Keratinocyte (primary cell): ENCODE measurements at regions not wholly inside any gene's neighbourhood (a gene's known extent, or its start where the extent isn't known, plus 50 kb on each side); places are given as distances from the start of the nearest gene placed in this dataset.

ENCODE experiments used
- DNase-seq: peaks from one replicate; pipeline ENCODE4 v3.0.0-alpha.2; 2011; ENCODE audit warnings: low read depth, missing footprints, low spot score
- FAIRE-seq: peaks from 2 replicates; lab custom pipeline; 2011; peaks lifted over from hg19 to GRCh38; lab: Jason Lieb, UNC
- H2AFZ ChIP-seq: 2 replicates; pipeline ENCODE4 v1.6.0; 2012; ENCODE audit warnings: low read length, control low read depth, inconsistent platforms; ENCODE audit not compliant: control insufficient read depth
- H3K27ac ChIP-seq: 2 replicates; pipeline ENCODE4 v1.5.1; 2011; ENCODE audit warnings: low read length; ENCODE audit not compliant: control insufficient read depth, insufficient read depth
- H3K27me3 ChIP-seq: 3 replicates; pipeline ENCODE4 v1.6.0; 2011; ENCODE audit warnings: low read length; ENCODE audit not compliant: control insufficient read depth, insufficient read depth; ENCODE audit errors: extremely low read depth
- H3K36me3 ChIP-seq, 2 experiments: 2 replicates in 1 of 2; 3 replicates in 1 of 2; pipeline ENCODE4 v1.5.1; 2011; ENCODE audit warnings: low read length in 2 of 2, mild to moderate bottlenecking in 1 of 2; ENCODE audit not compliant: control insufficient read depth in 2 of 2, insufficient read depth in 2 of 2; ENCODE audit errors: extremely low read depth in 1 of 2
- H3K4me1 ChIP-seq: 3 replicates; pipeline ENCODE4 v1.5.1; 2011; ENCODE audit warnings: low read length; ENCODE audit not compliant: control insufficient read depth, insufficient read depth; ENCODE audit errors: extremely low read depth
- H3K4me2 ChIP-seq: 3 replicates; pipeline ENCODE4 v1.6.0; 2011; ENCODE audit warnings: low read depth, low read length; ENCODE audit not compliant: control insufficient read depth, insufficient read depth; ENCODE audit errors: extremely low read depth
- H3K4me3 ChIP-seq, 3 experiments: fragments of 200-600 bp in 1 of 3; sonication (generic) in 1 of 3; 2 replicates in 2 of 3; 3 replicates in 1 of 3; pipeline ENCODE4 v1.5.1; 2011 to 2016; ENCODE audit warnings: low read length in 3 of 3, mild to moderate bottlenecking in 3 of 3, control low read depth in 2 of 3, inconsistent platforms in 1 of 3, low read depth in 1 of 3, mixed read lengths in 1 of 3, mixed run types in 1 of 3, moderate library complexity in 1 of 3; ENCODE audit not compliant: control insufficient read depth in 2 of 3, insufficient read depth in 2 of 3; ENCODE audit errors: extremely low read depth in 1 of 3
- H3K79me2 ChIP-seq: 2 replicates; pipeline ENCODE4 v1.6.0; 2012; ENCODE audit warnings: low read length; ENCODE audit not compliant: control insufficient read depth, insufficient read depth
- H3K9ac ChIP-seq: 3 replicates; pipeline ENCODE4 v1.6.0; 2011; ENCODE audit warnings: low read length; ENCODE audit not compliant: control insufficient read depth, insufficient read depth; ENCODE audit errors: extremely low read depth
- H3K9me1 ChIP-seq: 3 replicates; pipeline ENCODE4 v1.6.0; 2011; ENCODE audit warnings: low read length; ENCODE audit not compliant: control insufficient read depth, insufficient read depth; ENCODE audit errors: extremely low read depth
- H3K9me3 ChIP-seq: 2 replicates; pipeline ENCODE4 v1.5.1; 2012; ENCODE audit warnings: low read depth, low read length; ENCODE audit not compliant: control insufficient read depth
- H4K20me1 ChIP-seq: 3 replicates; pipeline ENCODE4 v1.6.0; 2011; ENCODE audit warnings: low read length; ENCODE audit not compliant: control insufficient read depth, insufficient read depth; ENCODE audit errors: extremely low read depth
- EZH2 ChIP-seq: IDR thresholded peaks from one replicate; pipeline ENCODE4 v1.6.1; 2012; ENCODE audit warnings: inconsistent platforms, mild to moderate bottlenecking, low read length, moderate library complexity
- dilution Hi-C: fragments of 300-500 bp; cut with MboI; formaldehyde crosslinking; loops from one replicate; pipeline ENCODE4 v1.7.0; 2020; ENCODE audit warnings: low sequenced_read_pairs; ENCODE audit not compliant: extremely low pct_ligation_motif_present
- TF ChIP-seq, protein P1 (sequence below), 3 experiments: IDR thresholded peaks in 1 of 3; conservative IDR thresholded peaks in 1 of 3; optimal IDR thresholded peaks in 1 of 3; 2 replicates in 2 of 3; 3 replicates in 1 of 3; pipeline versions ENCODE3 to v1.5.1; 2011; ENCODE audit warnings: low read length in 3 of 3, mild to moderate bottlenecking in 3 of 3, moderate library complexity in 2 of 3, control low read depth in 1 of 3, inconsistent platforms in 1 of 3; ENCODE audit not compliant: insufficient read depth in 2 of 3; ENCODE audit errors: extremely low read depth in 1 of 3

DNA sequence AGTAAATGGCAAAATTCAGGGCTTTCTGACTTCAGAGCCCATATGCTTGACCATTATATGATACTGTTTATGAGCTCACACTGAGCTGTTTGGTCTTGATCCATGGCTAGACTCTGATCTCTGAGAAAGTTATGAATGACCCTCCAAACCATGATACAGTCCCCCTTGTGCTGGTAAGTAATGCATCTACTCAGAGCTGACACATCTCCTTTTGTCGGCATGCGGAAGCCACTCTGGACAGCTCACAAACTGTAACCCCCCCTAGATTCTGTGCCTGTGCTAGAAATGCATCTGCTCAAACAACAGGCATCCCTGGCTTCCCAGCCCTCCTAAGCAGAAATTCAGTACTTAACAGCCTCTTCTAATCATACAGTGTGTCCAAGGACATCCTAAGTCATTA, 150.8 kb upstream of the RAG2 start:
- H3K27ac ChIP-seq: no peak overlapping the region
- H3K4me1 ChIP-seq: peaks cover 5% of the 10 kb centered on the region
- DNase-seq (no peak), FAIRE-seq (no peak)
- no peaks in the 10 kb centered on the region for H3K79me2 ChIP-seq
- H4K20me1 ChIP-seq: no peaks in the 10 kb centered on the region
- H3K4me2 ChIP-seq: no peak overlapping the region
- dilution Hi-C loops: no loop called here
- H2AFZ ChIP-seq: no peak overlapping the region
- no peaks in the 10 kb centered on the region for H3K36me3 ChIP-seq
- no peaks in the 10 kb centered on the region for H3K9me3 ChIP-seq
- H3K9ac ChIP-seq: no peak overlapping the region
- H3K27me3 ChIP-seq: no peaks in the 10 kb centered on the region
- no peak overlapping the region for H3K4me3 ChIP-seq
- TF ChIP-seq, protein P1, sequence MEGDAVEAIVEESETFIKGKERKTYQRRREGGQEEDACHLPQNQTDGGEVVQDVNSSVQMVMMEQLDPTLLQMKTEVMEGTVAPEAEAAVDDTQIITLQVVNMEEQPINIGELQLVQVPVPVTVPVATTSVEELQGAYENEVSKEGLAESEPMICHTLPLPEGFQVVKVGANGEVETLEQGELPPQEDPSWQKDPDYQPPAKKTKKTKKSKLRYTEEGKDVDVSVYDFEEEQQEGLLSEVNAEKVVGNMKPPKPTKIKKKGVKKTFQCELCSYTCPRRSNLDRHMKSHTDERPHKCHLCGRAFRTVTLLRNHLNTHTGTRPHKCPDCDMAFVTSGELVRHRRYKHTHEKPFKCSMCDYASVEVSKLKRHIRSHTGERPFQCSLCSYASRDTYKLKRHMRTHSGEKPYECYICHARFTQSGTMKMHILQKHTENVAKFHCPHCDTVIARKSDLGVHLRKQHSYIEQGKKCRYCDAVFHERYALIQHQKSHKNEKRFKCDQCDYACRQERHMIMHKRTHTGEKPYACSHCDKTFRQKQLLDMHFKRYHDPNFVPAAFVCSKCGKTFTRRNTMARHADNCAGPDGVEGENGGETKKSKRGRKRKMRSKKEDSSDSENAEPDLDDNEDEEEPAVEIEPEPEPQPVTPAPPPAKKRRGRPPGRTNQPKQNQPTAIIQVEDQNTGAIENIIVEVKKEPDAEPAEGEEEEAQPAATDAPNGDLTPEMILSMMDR (optimal IDR thresholded peaks at IDR 0.05 in 1 of 3, IDR thresholded peaks at IDR 0.05 in 1 of 3, conservative IDR thresholded peaks at IDR 0.05 in 1 of 3; ENCODE audit: extremely low read depth in 1 of 3, insufficient read depth in 2 of 3, low read length in 3 of 3): no peak
- no peak for TF ChIP-seq EZH2
- no peaks in the 10 kb centered on the region for H3K9me1 ChIP-seq

DNA sequence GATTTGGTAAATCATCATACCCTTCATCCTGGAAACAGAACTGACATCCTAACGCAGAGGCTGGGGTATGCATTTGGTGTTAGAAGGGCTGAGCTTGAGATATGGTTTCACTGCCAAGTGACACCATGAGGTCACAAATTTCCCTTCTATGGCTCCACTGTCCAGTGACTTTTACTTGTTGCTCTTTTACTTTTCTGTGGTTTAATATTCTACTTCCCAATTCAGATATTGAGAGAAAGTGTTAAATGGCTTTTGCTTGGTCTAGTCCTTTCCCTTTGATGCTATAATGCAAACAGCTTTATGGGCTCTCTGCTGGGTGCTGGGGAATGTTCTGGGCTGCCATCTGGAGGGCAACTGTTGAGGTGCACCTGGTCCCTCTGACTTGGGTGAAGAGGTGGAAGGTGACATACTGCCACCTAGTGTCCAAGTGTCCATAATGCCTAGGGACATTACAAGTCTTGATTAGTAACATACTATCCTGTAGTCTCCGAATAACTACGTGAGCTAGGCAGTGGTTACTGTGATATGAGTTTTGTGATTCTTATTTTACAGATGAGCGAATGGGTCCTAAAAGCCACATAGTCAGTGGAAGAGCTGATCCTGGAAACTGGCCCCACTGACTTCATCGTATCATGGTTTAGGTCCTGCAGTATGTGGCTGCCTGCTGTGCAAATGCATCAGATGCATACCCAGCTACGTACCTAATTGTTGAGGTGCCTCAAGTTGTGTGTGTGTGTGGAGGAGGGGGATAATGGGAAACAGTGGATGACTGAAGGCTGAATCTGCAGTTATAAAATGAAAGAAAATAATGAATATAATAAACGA, 149.1 kb upstream of the RAG2 start:
- Histone ChIP-seq H3K9ac (no peak overlapping the region), H3K4me3 (no peak overlapping the region), H2AFZ (no peak overlapping the region), H3K9me3 (no peaks in the 10 kb centered on the region), H3K79me2 (no peaks in the 10 kb centered on the region), H3K9me1 (no peaks in the 10 kb centered on the region), H3K4me1 (peaks cover 5% of the 10 kb centered on the region), H4K20me1 (no peaks in the 10 kb centered on the region), H3K4me2 (no peak overlapping the region), H3K27me3 (no peaks in the 10 kb centered on the region), H3K27ac (no peak overlapping the region), H3K36me3 (no peaks in the 10 kb centered on the region)
- FAIRE-seq: peak; percentile 96
- dilution Hi-C loops: no loop called here
- DNase-seq: peak; percentile 86
- TF ChIP-seq, protein P1 (optimal IDR thresholded peaks at IDR 0.05 in 1 of 3, IDR thresholded peaks at IDR 0.05 in 1 of 3, conservative IDR thresholded peaks at IDR 0.05 in 1 of 3; ENCODE audit: extremely low read depth in 1 of 3, insufficient read depth in 2 of 3, low read length in 3 of 3): peak; percentile 94 to 100 (median 100)
- no peak for TF ChIP-seq EZH2
